ENCODE measurements at regions not wholly inside any gene's neighbourhood (a gene's known extent, or its start where the extent isn't known, plus 50 kb on each side); places are given as distances from the start of the nearest gene placed in this dataset.

DNA sequence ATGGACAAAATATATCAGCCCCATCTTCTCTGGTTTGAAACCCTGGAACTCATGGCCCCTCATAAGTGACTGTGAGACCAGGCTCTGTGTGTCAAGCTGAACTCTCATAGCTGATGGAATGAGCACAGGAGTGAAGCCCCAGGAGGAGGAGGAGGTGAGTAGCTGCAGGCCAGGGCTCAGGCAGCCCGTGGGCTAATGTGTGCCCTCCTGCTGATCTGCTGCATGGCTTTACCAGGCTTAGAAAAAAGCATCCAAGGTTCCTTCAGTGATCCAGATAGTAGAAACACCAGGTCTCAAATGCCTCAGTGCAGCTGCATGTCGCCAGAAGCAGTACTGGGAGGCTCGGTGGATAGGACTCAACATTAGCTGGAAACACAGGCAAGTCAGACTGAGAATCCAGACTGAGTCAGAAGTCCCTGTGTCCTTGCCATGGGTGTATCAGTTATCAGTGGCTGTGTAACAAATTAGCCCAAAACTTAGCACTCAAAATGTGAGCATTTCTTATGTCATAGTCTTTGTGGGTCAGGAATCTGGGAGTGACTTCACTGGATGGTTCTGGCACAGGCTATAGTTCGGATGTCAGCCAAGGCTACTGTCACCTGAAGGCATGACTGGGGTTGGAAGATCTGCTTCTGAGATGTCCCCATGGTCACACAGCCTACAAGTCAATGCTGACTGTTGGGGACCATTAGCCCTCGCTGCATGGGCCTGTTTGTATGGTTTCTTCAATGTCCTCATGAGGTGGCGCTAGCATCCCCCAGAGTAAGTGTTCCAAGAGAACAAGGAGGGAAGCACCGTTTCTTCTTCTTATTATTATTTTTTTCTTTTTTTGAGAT lies 255.4 kb upstream of the IRF2BP2 start:
- TF ChIP-seq, protein P1, sequence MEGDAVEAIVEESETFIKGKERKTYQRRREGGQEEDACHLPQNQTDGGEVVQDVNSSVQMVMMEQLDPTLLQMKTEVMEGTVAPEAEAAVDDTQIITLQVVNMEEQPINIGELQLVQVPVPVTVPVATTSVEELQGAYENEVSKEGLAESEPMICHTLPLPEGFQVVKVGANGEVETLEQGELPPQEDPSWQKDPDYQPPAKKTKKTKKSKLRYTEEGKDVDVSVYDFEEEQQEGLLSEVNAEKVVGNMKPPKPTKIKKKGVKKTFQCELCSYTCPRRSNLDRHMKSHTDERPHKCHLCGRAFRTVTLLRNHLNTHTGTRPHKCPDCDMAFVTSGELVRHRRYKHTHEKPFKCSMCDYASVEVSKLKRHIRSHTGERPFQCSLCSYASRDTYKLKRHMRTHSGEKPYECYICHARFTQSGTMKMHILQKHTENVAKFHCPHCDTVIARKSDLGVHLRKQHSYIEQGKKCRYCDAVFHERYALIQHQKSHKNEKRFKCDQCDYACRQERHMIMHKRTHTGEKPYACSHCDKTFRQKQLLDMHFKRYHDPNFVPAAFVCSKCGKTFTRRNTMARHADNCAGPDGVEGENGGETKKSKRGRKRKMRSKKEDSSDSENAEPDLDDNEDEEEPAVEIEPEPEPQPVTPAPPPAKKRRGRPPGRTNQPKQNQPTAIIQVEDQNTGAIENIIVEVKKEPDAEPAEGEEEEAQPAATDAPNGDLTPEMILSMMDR (IDR thresholded peaks at IDR 0.05; ENCODE audit: poor library complexity, severe bottlenecking) = no peak
- TF ChIP-seq MXI1 (conservative IDR thresholded peaks at IDR 0.05; ENCODE audit: poor library complexity, severe bottlenecking) = no peak
- TF ChIP-seq POLR2AphosphoS5 (IDR thresholded peaks at IDR 0.05) = no peak
- TF ChIP-seq EP300 (conservative IDR thresholded peaks at IDR 0.05; ENCODE audit: poor library complexity, severe bottlenecking) = no peak
- no peak for TF ChIP-seq EZH2 (IDR thresholded peaks at IDR 0.05; ENCODE audit: borderline replicate concordance, insufficient read depth, low read length, poor library complexity, severe bottlenecking)

All from neural cell (in vitro differentiated cells).